PC-3 (cell line): ENCODE measurements at regions not wholly inside any gene's neighbourhood (a gene's known extent, or its start where the extent isn't known, plus 50 kb on each side); places are given as distances from the start of the nearest gene placed in this dataset.

Experiments
- ATAC-seq: fragments of 200-7000 bp; cut with Tn5 transposase; 2 replicates; pipeline ENCODE4 v1.9.1; 2020; ENCODE audit warnings: mild to moderate bottlenecking, moderate library complexity
- BruUV-seq: library from RNA; stranded (reverse); fragments of 400-500 nt; replicated peaks from 2 replicates; lab custom pipeline; 2021; lab: Mats Ljungman, UMichigan
- CTCF ChIA-PET: fragments of 300-600 bp; sonication (Branson Sonifier 250); formaldehyde crosslinking; loops from one replicate; lab custom pipeline; 2022; ENCODE audit warnings: antibody characterized with exemption; lab: Charles Lee
- POLR2A ChIA-PET: fragments of 300-600 bp; sonication (Branson Sonifier 250); formaldehyde crosslinking; loops from one replicate; lab custom pipeline; 2022; ENCODE audit warnings: antibody characterized with exemption; ENCODE audit not compliant: unreplicated experiment; lab: Charles Lee
- DNase-seq: peaks from one replicate; pipeline ENCODE4 v3.0.0-alpha.2; 2015
- H2AFZ ChIP-seq: fragments of 300-600 bp; sonication (generic); 2 replicates; pipeline ENCODE4 v1.6.0; 2016; ENCODE audit warnings: antibody characterized with exemption, low read length
- H3F3A ChIP-seq: fragments of 300-600 bp; sonication (generic); one replicate; pipeline ENCODE4 v1.6.0; 2017; ENCODE audit warnings: antibody characterized with exemption, low read length, control low read depth, mild to moderate bottlenecking; ENCODE audit not compliant: unreplicated experiment
- H3K27ac ChIP-seq: fragments of 300-600 bp; sonication (generic); 2 replicates; pipeline ENCODE4 v1.5.1; 2016; ENCODE audit warnings: mild to moderate bottlenecking, low read length
- H3K27me3 ChIP-seq: fragments of 300-600 bp; sonication (generic); 2 replicates; pipeline ENCODE4 v1.6.1; 2016; ENCODE audit warnings: low read length, mixed read lengths
- H3K36me3 ChIP-seq: fragments of 300-600 bp; sonication (generic); 2 replicates; pipeline ENCODE4 v1.6.1; 2016; ENCODE audit warnings: low read depth, mixed run types, low read length, mixed read lengths
- H3K4me1 ChIP-seq: fragments of 300-600 bp; sonication (generic); 2 replicates; pipeline ENCODE4 v1.5.1; 2016; ENCODE audit warnings: low read length; ENCODE audit not compliant: insufficient read depth
- H3K4me2 ChIP-seq: fragments of 300-600 bp; sonication (generic); 2 replicates; pipeline ENCODE4 v1.6.0; 2016; ENCODE audit warnings: low read length
- H3K4me3 ChIP-seq: fragments of 300-600 bp; sonication (generic); 2 replicates; pipeline ENCODE4 v1.5.1; 2016; ENCODE audit warnings: mild to moderate bottlenecking, low read length, mixed read lengths
- H3K79me2 ChIP-seq: fragments of 300-600 bp; sonication (generic); 2 replicates; pipeline ENCODE4 v1.6.1; 2017; ENCODE audit warnings: low read length, mixed read lengths
- H3K9ac ChIP-seq: fragments of 300-600 bp; sonication (generic); 2 replicates; pipeline ENCODE4 v1.6.0; 2016; ENCODE audit warnings: mild to moderate bottlenecking, low read length
- H3K9me2 ChIP-seq: fragments of 300-600 bp; sonication (generic); replicated peaks from 2 replicates; pipeline ENCODE4 v1.6.1; 2016; ENCODE audit warnings: mixed run types, low read length, mixed read lengths
- H3K9me3 ChIP-seq: fragments of 300-600 bp; sonication (generic); 2 replicates; pipeline ENCODE4 v1.6.1; 2016; ENCODE audit warnings: low read length, mixed read lengths
- H4K20me1 ChIP-seq: fragments of 300-600 bp; sonication (generic); 2 replicates; pipeline ENCODE4 v1.6.1; 2016; ENCODE audit warnings: low read length, mixed read lengths
- CTCF ChIP-seq: fragments of 300-600 bp; sonication (generic); conservative IDR thresholded peaks from 2 replicates; pipeline ENCODE4 v1.5.1; 2017; ENCODE audit warnings: antibody characterized with exemption, low read depth, mild to moderate bottlenecking, low read length
- EZH2 ChIP-seq: fragments of 300-600 bp; sonication (generic); IDR thresholded peaks from one replicate; pipeline ENCODE4 v1.6.1; 2017; ENCODE audit warnings: antibody characterized with exemption, mild to moderate bottlenecking, low read length; ENCODE audit not compliant: unreplicated experiment
- EZH2phosphoT487 ChIP-seq: fragments of 300-600 bp; sonication (generic); IDR thresholded peaks from 2 replicates; pipeline ENCODE4 v1.6.1; 2018; ENCODE audit warnings: mild to moderate bottlenecking, antibody characterized with exemption, low read length, borderline replicate concordance
- intact Hi-C: fragments of 100-400 bp; cut with micrococcal nuclease; formaldehyde crosslinking; loops from 2 replicates; pipeline ENCODE4 v1.9.0; 2023

- ATAC-seq (no peak), DNase-seq (no peak)
- Histone ChIP-seq H3K4me1 (no peaks in the 10 kb centered on the region), H3K79me2 (no peaks in the 10 kb centered on the region), H3K9ac (no peak overlapping the region), H3F3A (no peaks in the 10 kb centered on the region), H3K36me3 (no peaks in the 10 kb centered on the region), H3K27ac (no peak overlapping the region), H3K4me2 (no peak overlapping the region), H3K4me3 (no peak overlapping the region), H3K27me3 (no peaks in the 10 kb centered on the region), H4K20me1 (no peaks in the 10 kb centered on the region), H2AFZ (no peak overlapping the region), H3K9me3 (0 out of 2 replicates have a peak, but pooled peaks cover 3% of the 10 kb centered on the region), H3K9me2 (no peaks in the 10 kb centered on the region)
- BruUV-seq = no TSS peak
- intact Hi-C loops = no loop called here
- TF ChIP-seq EZH2 (no peak), CTCF (no peak), EZH2phosphoT487 (no peak)
- ChIA-PET CTCF (no interaction called here), POLR2A (no interaction called here)
These were observed 1493.9 kb downstream of the UQCRFS1 start for GRCh38 chr19:27719034-27719433.

GRCh38 chr19:27718234-27718633 lies 1494.7 kb downstream of the UQCRFS1 start:
- Histone ChIP-seq H3K4me1 (no peaks in the 10 kb centered on the region), H2AFZ (no peak overlapping the region), H3K9me3 (no peaks in the 10 kb centered on the region), H3K36me3 (no peaks in the 10 kb centered on the region), H3F3A (no peaks in the 10 kb centered on the region), H4K20me1 (no peaks in the 10 kb centered on the region), H3K9me2 (no peaks in the 10 kb centered on the region), H3K27me3 (no peaks in the 10 kb centered on the region), H3K79me2 (no peaks in the 10 kb centered on the region), H3K27ac (no peak overlapping the region), H3K9ac (no peak overlapping the region), H3K4me3 (no peak overlapping the region), H3K4me2 (no peak overlapping the region)
- intact Hi-C loops = no loop called here
- no peak for ATAC-seq
- ChIA-PET POLR2A (no interaction called here), CTCF (no interaction called here)
- no TSS peak for BruUV-seq
- no peak for DNase-seq
- TF ChIP-seq CTCF (no peak), EZH2phosphoT487 (no peak), EZH2 (no peak)

- H3K4me1 ChIP-seq = no peaks in the 10 kb centered on the region
- no peaks in the 10 kb centered on the region for H3K9me3 ChIP-seq
- ChIA-PET CTCF (no interaction called here), POLR2A (no interaction called here)
- H3K36me3 ChIP-seq = no peaks in the 10 kb centered on the region
- ATAC-seq = no peak
- H3K4me2 ChIP-seq = no peak overlapping the region
- H4K20me1 ChIP-seq = no peaks in the 10 kb centered on the region
- H2AFZ ChIP-seq = no peak overlapping the region
- no peak for DNase-seq
- no peak overlapping the region for H3K9ac ChIP-seq
- TF ChIP-seq EZH2phosphoT487 = no peak
- no peak for TF ChIP-seq CTCF
- TF ChIP-seq EZH2 = no peak
- no peaks in the 10 kb centered on the region for H3K27me3 ChIP-seq
- no peaks in the 10 kb centered on the region for H3K79me2 ChIP-seq
- no peaks in the 10 kb centered on the region for H3K9me2 ChIP-seq
- no peak overlapping the region for H3K4me3 ChIP-seq
- BruUV-seq = no TSS peak
- intact Hi-C loops = no loop called here
- H3F3A ChIP-seq = no peaks in the 10 kb centered on the region
- no peak overlapping the region for H3K27ac ChIP-seq
These were observed 1495.1 kb downstream of the UQCRFS1 start for GRCh38 chr19:27717825-27718224.
